GM12865 (cell line): ENCODE measurements at regions not wholly inside any gene's neighbourhood (a gene's known extent, or its start where the extent isn't known, plus 50 kb on each side); places are given as distances from the start of the nearest gene placed in this dataset.

ENCODE experiments used
- DNase-seq: peaks from one replicate; pipeline ENCODE4 v3.0.0; 2010; ENCODE audit warnings: low read depth
- H3K4me3 ChIP-seq: 2 replicates; pipeline ENCODE4 v1.5.1; 2011; ENCODE audit warnings: mild to moderate bottlenecking, low read depth, low read length, control low read depth
- TF ChIP-seq, protein P1 (sequence below): IDR thresholded peaks from 2 replicates; pipeline ENCODE4 v1.5.1; 2011; ENCODE audit warnings: low read length, control low read depth, low read depth, inconsistent platforms; ENCODE audit not compliant: insufficient read depth; ENCODE audit errors: missing control alignments

- H3K4me3 ChIP-seq: no peak overlapping the region
- DNase-seq: no peak
- TF ChIP-seq, protein P1, sequence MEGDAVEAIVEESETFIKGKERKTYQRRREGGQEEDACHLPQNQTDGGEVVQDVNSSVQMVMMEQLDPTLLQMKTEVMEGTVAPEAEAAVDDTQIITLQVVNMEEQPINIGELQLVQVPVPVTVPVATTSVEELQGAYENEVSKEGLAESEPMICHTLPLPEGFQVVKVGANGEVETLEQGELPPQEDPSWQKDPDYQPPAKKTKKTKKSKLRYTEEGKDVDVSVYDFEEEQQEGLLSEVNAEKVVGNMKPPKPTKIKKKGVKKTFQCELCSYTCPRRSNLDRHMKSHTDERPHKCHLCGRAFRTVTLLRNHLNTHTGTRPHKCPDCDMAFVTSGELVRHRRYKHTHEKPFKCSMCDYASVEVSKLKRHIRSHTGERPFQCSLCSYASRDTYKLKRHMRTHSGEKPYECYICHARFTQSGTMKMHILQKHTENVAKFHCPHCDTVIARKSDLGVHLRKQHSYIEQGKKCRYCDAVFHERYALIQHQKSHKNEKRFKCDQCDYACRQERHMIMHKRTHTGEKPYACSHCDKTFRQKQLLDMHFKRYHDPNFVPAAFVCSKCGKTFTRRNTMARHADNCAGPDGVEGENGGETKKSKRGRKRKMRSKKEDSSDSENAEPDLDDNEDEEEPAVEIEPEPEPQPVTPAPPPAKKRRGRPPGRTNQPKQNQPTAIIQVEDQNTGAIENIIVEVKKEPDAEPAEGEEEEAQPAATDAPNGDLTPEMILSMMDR: no peak
These were observed 546.9 kb upstream of the API5 start for GRCh38 chr11:42764936-42765335.

DNA sequence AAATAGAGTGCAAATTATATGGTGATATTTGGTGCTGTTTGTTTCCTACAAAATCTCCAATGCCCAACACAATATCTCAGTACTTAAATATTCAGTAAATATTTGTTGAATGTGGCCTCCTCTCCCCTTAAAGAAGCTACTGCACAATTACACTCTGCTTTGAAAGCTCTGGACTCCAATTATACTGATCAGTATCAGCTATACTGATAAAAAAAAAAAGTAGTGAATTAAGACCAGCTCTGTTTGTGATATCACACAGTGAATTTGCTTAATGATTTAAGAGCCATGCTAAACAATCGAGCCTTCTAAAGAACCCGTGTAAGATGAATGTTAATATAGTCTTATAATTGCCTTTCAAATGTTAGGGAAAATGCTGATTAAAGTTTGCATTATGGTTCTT is 543.2 kb upstream of the API5 start:
- TF ChIP-seq, protein P1: no peak
- H3K4me3 ChIP-seq: no peak overlapping the region
- no peak for DNase-seq

GRCh38 chr11:42770444-42771065 is 541.2 kb upstream of the API5 start:
- peak; percentile 49 for DNase-seq
- H3K4me3 ChIP-seq: no peak overlapping the region
- TF ChIP-seq, protein P1: peak; percentile 72

- DNase-seq: no peak
- H3K4me3 ChIP-seq: no peak overlapping the region
- TF ChIP-seq, protein P1: no peak
These were observed 538.9 kb upstream of the API5 start for GRCh38 chr11:42772886-42773285.

DNA sequence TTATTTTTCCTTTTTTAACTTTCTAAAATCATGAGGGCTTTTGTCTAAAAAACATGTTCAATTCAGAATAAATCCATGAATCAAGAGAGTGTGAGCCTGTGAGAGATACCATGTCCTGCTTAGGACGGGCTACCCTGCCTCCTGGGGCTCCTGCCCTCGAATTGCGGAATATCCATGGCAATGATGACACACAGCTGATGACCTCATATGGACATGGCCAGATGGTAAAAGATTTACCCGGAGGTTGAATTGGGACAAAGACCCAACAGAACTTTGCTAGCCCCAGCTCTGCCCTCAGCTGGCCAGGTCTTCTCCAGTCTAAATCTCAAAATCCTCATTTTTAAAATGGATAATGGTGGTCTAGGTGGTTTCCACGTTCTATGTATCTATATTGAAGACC is 538.1 kb upstream of the API5 start:
- DNase-seq: no peak
- no peak overlapping the region for H3K4me3 ChIP-seq
- TF ChIP-seq, protein P1: no peak

DNA sequence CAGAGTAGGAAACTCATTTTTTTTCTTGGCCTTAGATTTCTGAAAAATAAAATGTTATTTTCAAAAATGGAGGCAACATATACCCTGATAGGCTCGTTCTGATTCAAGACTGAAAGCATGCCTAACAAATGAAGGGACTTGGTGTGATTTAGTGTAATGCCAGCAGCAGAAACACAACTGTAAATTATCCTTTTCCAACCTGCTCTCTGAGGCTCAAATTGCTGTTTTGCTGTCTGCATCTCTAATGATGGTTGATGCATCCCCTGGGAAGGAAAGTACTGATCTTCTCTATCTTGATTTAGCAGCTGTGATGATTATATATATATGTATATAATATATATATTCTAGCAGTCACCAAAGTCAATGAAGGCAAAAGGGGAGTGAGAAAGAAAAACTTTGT is 537.2 kb upstream of the API5 start:
- DNase-seq: no peak
- no peak overlapping the region for H3K4me3 ChIP-seq
- TF ChIP-seq, protein P1: no peak

DNA sequence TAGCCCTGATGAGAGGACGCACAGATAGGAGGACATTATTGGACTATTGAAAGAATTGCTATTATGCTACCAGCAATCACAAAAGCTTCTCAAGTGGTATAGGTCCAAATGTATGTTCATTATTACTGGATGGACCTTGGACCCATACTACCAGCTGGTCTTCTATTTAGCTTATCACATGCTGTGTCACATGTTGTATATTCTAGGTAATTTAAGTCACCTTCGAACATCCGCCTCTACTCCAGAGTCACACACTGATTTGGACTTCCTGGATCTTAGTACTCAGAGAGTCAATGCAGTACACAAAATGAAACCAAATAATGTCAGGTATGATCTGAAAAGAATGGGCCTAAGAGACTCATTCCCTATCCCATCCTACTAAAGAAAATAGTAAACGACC is 534.0 kb upstream of the API5 start:
- DNase-seq: no peak
- TF ChIP-seq, protein P1: no peak
- H3K4me3 ChIP-seq: no peak overlapping the region
